GM19023 (cell line): ENCODE measurements at regions not wholly inside any gene's neighbourhood (a gene's known extent, or its start where the extent isn't known, plus 50 kb on each side); places are given as distances from the start of the nearest gene placed in this dataset.
"Not testable (repeated sequence)": the region's sequence is repeated elsewhere in the genome, so short reads cannot be mapped to it uniquely, and the experiment has no call there.

Experiments
- ATAC-seq: cut with Tn5 transposase; IDR thresholded peaks from one replicate; pipeline ENCODE4 v1.9.1; 2021; ENCODE audit warnings: mild to moderate bottlenecking, moderate library complexity; ENCODE audit not compliant: unreplicated experiment

GRCh38 chr2:64936809-64937208 lies 52.4 kb upstream of the SLC1A4 start:
- ATAC-seq, result no peak

- not testable (repeated sequence) for ATAC-seq
These were observed 51.9 kb upstream of the SLC1A4 start for GRCh38 chr2:64937314-64937686.

GRCh38 chr2:64937687-64938491 lies 51.3 kb upstream of the SLC1A4 start:
- peak; percentile 52 for ATAC-seq

- ATAC-seq, result no peak
These were observed 50.5 kb upstream of the SLC1A4 start for GRCh38 chr2:64938607-64939285.

- ATAC-seq, result peak; percentile 42
These were observed 49.8 kb upstream of the SLC1A4 start for GRCh38 chr2:64939332-64939917.
